GM21381 (cell line): ENCODE measurements at regions not wholly inside any gene's neighbourhood (a gene's known extent, or its start where the extent isn't known, plus 50 kb on each side); places are given as distances from the start of the nearest gene placed in this dataset.
A peak's percentile ranks its signal among the peaks of the same experiment; 100 is the strongest.

Experiments used
- ATAC-seq: cut with Tn5 transposase; IDR thresholded peaks from one replicate; pipeline ENCODE4 v1.9.1; 2021; ENCODE audit warnings: mild to moderate bottlenecking, moderate library complexity; ENCODE audit not compliant: unreplicated experiment

DNA sequence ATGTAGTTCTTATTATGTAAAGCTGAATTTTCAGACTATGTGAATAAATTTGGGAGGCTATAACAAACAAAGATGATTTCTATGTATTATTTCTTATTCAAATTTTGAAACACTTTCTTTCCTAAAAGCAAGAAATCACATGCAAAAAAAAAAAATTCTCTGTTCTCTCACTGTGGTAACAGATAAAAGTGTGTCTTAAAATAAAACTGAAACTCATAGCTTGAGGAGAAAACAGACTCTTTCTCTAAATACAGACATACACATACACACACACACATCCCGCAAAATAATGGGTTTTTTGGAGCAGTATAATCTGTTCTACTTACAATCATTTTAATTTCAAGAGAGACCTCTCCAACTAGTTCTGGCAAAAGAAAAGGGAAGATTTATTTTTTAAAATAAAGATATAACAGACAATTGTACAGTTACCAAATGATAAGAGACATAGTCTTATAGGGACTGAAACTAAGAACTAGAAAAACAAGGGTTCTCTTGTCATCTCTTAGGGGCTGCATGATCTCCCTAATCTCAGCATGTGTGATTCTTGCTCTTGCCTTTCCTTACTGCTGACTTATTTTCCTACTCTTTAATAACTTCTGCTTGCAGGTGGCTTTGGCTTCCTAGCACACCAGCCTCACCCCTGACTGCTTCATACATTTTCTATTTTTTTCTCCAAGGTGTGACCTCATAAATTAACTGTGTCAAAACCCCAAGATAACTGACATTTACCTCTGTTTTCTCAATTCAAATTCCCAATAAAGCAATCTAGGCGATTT is 483.5 kb upstream of the POT1 start:
- ATAC-seq: no peak

DNA sequence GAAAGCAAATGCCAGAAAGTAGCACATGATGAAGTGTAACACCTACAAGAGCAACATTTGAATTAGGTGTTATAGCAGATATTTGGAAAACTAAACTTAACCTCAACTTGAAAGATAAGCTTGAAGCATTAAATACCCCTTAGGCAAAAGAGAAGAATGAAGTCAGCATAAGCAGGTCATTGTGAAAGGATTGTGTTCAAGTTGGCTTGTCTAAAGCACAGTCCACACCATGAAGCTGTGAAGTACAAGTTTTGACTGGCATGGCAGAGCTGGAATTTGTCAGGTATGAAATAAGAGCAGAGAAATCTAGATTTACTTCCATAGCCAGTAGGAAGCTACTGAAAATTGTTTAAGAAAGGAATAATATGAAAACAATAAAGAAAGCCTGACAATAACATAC is 480.3 kb upstream of the POT1 start:
- no peak for ATAC-seq

GRCh38 chr7:125406111-125406510 is 476.5 kb upstream of the POT1 start:
- ATAC-seq: no peak

- ATAC-seq: no peak
Observed at GRCh38 chr7:125399408-125399807, 469.8 kb upstream of the POT1 start.

DNA sequence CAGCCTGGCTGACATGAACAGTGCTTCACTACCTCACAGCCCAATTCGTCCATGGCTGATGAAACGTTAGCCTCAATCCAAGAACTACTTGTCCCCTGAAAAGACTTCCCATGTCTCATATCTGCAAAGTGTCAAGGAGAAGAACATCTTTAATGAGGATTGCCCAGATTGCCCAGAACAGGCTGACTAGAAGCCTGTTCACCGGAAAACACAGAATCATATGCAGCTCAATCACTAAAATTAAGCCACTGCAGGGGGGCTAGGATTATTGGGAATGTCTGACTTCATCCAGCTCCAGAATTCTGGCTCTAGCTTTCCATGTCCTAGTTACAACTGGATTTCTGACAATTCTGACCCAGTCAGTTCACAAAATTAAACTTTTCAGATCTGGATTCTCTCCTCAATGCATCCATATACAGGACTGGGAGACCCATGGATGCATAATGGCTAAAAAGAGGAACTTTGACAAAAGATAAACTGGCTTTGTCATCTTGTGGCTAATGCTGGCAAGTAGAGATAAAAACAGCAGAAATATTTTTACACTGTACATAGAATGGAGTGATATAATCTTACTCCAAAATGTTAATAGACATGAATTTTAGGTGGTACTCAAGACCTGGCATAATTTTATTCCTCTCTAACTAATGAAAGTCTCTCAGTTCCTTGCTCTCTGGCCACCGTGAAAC is 467.0 kb upstream of the POT1 start:
- no peak for ATAC-seq

- no peak for ATAC-seq
Observed at GRCh38 chr7:125391921-125392320, 462.3 kb upstream of the POT1 start.

DNA sequence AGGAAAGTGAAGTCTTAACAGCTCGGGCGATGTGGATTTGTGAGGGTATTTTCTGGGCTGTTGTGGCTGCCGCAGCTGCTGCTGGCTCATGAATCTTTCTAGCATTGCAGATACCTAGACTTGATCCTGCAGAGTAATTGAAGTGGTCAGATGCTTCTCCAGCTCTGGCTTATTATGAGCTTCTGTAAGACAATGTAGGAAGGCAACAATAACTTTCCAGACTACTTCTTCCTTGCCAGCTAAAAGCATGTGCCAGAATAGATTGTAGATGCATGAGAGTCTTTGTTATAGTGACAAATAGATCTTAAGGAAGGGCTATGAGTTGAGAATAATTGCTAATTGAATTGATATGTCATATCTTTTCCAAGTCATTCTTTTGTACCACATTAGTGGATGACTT is 461.4 kb upstream of the POT1 start:
- ATAC-seq: no peak

- no peak for ATAC-seq
Observed at GRCh38 chr7:125386211-125386610, 456.6 kb upstream of the POT1 start.

DNA sequence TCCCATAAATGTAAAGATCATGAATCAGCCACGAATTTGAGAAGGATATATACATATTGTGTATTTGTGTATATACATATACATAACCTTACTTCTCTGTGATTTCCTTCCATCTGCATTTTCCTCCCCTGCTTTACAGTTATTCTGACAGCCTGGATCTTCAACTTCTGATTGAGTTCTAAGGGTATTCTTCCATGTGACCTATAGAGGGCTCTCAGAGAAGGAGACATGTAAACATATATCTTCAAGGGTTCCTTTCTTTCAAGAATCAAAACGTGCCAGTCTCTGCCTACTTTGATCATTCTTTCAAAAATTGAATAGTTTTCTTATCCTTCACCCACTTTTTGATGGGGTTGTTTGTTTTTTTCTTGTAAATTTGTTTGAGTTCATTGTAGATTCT is 453.7 kb upstream of the POT1 start:
- no peak for ATAC-seq

DNA sequence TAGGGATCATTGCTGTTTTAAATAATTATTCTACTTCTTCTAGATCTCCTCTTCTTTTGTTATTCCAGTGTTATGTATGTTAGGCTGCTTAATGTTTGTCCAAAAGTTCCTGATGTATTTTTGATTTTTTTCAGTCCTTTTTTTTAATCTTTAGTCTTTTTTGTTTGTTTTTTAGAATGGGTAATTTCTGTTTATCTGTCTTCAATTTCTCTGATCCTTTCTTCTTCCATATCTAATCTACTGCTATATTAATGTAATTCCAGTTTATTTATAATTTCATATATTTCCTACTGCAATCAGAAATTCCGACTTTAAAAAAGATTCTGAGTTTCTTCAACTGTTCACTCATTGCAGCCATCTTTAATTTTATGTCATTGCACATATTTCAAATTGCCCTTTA is 452.8 kb upstream of the POT1 start:
- no peak for ATAC-seq

DNA sequence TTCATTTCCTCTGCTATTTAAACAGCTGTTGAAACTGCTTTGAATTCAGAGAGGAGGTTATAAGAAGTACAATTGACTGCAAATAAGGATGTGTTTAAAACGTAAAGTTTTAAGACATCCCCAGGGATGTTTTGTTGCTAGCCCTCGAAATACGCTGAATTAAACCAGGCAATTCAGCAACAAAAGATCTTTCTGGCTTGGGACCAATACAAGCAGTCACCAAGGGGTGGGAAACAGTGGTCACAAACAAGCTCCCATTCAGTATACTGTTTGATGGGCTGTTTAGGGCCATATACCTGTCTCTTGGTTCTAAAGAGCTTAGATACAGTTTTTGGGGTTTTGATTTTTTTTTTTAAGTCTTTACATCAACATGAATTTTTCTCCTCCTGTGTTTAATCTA is 446.3 kb upstream of the POT1 start:
- ATAC-seq: no peak

DNA sequence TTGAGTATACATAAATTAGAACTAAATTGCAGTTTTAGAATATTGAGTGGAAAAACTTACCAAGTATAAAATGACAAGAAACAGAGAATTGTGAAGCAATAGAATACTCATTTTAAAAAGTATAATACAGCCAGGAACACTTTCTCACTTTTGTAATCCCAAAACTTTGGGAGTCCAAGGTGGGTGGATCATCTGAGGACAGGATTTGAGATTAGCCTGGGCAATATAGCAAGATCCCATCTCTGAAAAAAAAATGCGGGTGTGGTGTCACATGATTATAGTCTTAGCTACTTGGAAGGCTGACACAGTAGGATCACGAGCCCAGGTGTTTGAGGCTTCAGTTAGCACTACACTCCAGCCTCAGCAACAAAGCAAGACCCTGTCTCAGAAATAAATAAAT is 440.9 kb upstream of the POT1 start:
- ATAC-seq: no peak

DNA sequence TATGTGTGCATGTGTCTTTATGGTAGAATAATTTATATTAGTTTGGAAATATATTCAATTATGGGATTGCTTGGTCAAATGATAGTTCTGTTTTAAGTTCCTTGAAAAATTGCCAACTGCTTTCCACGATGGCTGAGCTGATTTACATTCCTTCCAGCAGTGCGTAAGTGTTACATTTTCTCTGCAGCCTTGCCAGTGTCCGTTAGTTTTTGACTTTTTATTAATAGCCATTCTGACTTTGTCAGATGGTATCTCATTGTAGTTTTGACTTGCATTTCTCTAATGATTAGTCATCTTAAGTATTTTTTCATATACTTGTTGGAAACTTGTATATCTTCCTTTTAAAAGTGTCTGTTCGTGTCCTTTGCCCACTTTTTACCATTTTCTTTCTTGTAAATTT is 434.2 kb upstream of the POT1 start:
- no peak for ATAC-seq

GRCh38 chr7:125358551-125359167 is 429.0 kb upstream of the POT1 start:
- no peak for ATAC-seq

GRCh38 chr7:125357676-125358455 is 428.2 kb upstream of the POT1 start:
- ATAC-seq: no peak

- peak; percentile 59 for ATAC-seq
Observed at GRCh38 chr7:125355899-125356298, 426.3 kb upstream of the POT1 start.

DNA sequence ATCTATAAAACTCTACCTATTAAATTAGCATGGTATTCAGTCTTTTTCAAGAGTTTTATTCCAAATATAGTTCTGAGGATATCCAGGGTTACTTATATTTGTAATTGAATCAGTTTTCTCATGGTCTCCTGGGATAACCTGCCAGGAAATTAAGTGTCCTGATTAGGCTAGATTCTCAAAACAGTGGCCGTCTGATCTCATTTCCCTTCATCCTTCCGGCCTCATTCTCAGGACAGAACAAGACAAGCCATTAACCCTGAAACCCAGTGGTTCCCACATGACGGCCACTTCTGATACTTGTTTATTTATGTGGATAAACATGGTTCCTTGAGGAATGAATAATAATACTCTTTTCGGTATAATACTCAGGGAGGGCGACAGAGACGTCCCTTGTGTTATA is 417.6 kb upstream of the POT1 start:
- ATAC-seq: no peak

DNA sequence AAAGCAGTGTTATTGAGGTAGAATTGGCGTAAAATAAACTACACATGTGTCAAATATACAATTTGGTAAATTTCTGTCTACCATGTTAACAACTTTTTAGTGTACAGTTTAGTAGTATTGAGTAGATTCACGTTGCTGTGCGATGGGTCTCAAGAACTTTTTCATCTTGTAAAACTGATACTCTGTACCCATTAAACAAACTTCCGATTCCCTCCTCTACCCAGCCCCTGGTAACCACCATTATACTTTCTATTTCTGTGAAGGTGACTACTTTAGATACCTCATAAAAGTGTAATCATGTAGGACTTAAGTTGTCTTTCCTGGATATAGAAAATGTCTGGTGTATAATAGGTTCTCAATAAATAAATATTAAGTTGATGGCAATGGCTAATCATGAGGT is 408.5 kb upstream of the POT1 start:
- ATAC-seq: no peak

DNA sequence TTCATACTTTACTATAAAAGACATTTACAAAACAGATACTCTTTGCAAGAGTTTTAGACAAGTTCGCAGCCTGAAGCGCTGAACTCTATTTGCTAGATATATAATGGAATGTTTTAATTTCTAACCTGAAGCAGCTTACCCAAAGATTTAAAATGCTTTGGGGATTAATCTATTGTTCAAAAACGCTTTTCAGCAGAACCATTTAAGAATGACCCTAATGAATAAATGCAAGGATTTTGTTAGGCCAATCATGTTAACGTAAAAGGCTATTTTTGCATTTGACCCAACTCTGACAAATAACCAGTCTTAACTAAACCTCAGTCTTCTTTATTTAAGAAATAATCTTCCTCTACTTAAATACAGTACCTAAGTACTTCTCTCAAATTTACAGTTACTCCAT is 406.7 kb upstream of the POT1 start:
- no peak for ATAC-seq

- no peak for ATAC-seq
Observed at GRCh38 chr7:125326666-125327255, 397.1 kb upstream of the POT1 start.

- no peak for ATAC-seq
Observed at GRCh38 chr7:125316466-125316865, 386.8 kb upstream of the POT1 start.
